Stimulated activated naive CD8-positive, alpha-beta T cell treated with anti-CD3 and anti-CD28 coated beads, Interleukin-15, Interleukin-2, amounts not matched to agents 100 ng/mL and 50 ng/mL, for 24 hours (primary cell): ENCODE measurements at regions not wholly inside any gene's neighbourhood (a gene's known extent, or its start where the extent isn't known, plus 50 kb on each side); places are given as distances from the start of the nearest gene placed in this dataset.

Experiments used
- H3K27ac Mint-ChIP-seq: one replicate; pipeline ENCODE4 v1.8.0; 2021; ENCODE audit warnings: mild to moderate bottlenecking, mixed read lengths
- H3K27me3 Mint-ChIP-seq: one replicate; pipeline ENCODE4 v1.8.0; 2021; ENCODE audit warnings: mixed read lengths
- H3K36me3 Mint-ChIP-seq: one replicate; pipeline ENCODE4 v1.8.0; 2021; ENCODE audit warnings: low read depth, mixed read lengths
- H3K4me1 Mint-ChIP-seq: one replicate; pipeline ENCODE4 v1.8.0; 2021; ENCODE audit warnings: low read depth, mixed read lengths
- H3K4me3 Mint-ChIP-seq: one replicate; pipeline ENCODE4 v1.8.0; 2021; ENCODE audit warnings: mild to moderate bottlenecking, mixed read lengths
- H3K9me3 Mint-ChIP-seq: one replicate; pipeline ENCODE4 v1.8.0; 2021; ENCODE audit warnings: mixed read lengths

- Mint-ChIP-seq H3K4me1 (no peaks in the 10 kb centered on the region), H3K27ac (no peak overlapping the region), H3K36me3 (no peaks in the 10 kb centered on the region), H3K27me3 (peaks cover 14% of the 10 kb centered on the region), H3K4me3 (no peak overlapping the region), H3K9me3 (no peaks in the 10 kb centered on the region)
Observed at GRCh38 chr1:230515451-230516145, 89.5 kb upstream of the PGBD5 start.

- Mint-ChIP-seq H3K27ac (no peak overlapping the region), H3K36me3 (no peaks in the 10 kb centered on the region), H3K4me1 (no peaks in the 10 kb centered on the region), H3K9me3 (no peaks in the 10 kb centered on the region), H3K4me3 (no peak overlapping the region), H3K27me3 (peaks cover 21% of the 10 kb centered on the region)
Observed at GRCh38 chr1:230510496-230510895, 84.4 kb upstream of the PGBD5 start.

DNA sequence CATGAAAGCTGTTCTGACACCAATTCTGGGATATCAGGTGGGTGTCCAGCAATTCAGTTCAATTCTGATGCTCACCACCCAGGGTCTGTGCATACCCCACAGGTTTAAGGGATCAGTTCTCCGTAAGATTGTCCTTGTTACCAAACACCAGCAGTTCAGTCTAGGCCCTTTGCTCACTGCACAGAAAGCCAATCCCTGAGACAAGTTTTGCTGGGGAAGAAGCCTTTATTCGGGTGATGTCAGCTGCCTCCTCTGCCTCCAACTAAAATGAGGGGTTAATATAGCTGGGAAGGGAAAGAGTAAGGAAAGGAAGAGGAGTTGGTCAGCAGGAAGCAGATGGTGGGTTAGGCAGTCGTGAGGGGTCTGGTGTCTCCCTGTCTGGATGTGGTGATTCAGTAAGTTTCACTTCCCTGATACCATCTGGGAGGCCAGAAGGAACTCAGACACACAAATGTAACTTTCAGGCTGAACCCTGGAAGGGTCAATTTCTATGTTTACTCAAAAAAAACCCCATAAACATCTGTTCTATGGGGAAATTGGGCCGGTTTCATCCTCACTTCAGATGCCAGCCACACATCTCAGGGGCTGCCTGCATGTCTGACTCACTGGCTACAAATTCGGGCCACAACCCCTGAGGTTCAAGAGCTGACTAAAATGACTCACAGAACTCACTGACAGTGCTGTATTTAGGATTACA lies 83.3 kb upstream of the PGBD5 start:
- peaks cover 16% of the 10 kb centered on the region for H3K27me3 Mint-ChIP-seq
- no peak overlapping the region for H3K27ac Mint-ChIP-seq
- H3K9me3 Mint-ChIP-seq: no peaks in the 10 kb centered on the region
- no peak overlapping the region for H3K4me3 Mint-ChIP-seq
- H3K4me1 Mint-ChIP-seq: no peaks in the 10 kb centered on the region
- no peaks in the 10 kb centered on the region for H3K36me3 Mint-ChIP-seq

DNA sequence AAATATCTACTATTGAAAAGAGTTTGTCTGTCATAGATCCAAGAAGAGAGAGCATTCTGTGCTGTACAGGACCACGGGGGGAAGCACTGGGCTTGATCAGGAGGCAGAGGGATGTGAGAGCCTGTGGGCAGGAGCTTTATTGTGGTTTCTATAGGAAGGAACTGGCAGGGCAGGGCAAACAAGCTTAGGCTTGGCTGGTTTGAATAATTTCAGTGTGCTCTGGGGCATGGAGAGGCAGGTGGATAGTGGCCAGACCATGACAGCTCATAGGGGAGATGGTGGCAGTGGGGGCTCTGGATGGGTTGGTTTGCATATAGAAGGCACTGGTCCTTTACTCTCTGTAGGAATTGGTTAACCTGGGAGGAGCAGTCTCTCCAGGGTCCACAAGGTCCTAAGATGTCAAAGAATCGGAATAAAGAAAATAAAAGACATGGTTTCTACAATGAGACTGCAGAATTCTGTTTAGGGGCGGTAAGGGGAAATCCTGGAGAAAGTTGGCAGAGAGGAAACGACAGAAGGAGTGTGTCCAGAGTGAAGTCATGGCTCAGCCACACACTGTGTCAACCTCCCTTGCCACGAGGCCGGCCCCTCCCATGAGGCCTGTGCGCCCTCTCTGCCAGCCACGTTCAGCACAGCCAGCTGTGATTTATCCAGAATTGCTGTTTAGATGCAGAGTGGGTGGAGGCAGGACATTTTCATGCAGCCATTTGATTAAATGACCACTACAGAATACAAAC lies 81.7 kb upstream of the PGBD5 start:
- H3K4me3 Mint-ChIP-seq: no peak overlapping the region
- H3K4me1 Mint-ChIP-seq: no peaks in the 10 kb centered on the region
- H3K36me3 Mint-ChIP-seq: no peaks in the 10 kb centered on the region
- no peaks in the 10 kb centered on the region for H3K9me3 Mint-ChIP-seq
- H3K27me3 Mint-ChIP-seq: peaks cover 11% of the 10 kb centered on the region
- no peak overlapping the region for H3K27ac Mint-ChIP-seq

GRCh38 chr1:230507236-230507635 lies 81.1 kb upstream of the PGBD5 start:
- Mint-ChIP-seq H3K4me1 (no peaks in the 10 kb centered on the region), H3K27ac (no peak overlapping the region), H3K9me3 (no peaks in the 10 kb centered on the region), H3K36me3 (no peaks in the 10 kb centered on the region), H3K27me3 (peaks cover 7% of the 10 kb centered on the region), H3K4me3 (no peak overlapping the region)

GRCh38 chr1:230506451-230506850 lies 80.3 kb upstream of the PGBD5 start:
- Mint-ChIP-seq H3K36me3 (no peaks in the 10 kb centered on the region), H3K9me3 (no peaks in the 10 kb centered on the region), H3K27ac (no peak overlapping the region), H3K27me3 (peaks cover 7% of the 10 kb centered on the region), H3K4me3 (no peak overlapping the region), H3K4me1 (no peaks in the 10 kb centered on the region)

DNA sequence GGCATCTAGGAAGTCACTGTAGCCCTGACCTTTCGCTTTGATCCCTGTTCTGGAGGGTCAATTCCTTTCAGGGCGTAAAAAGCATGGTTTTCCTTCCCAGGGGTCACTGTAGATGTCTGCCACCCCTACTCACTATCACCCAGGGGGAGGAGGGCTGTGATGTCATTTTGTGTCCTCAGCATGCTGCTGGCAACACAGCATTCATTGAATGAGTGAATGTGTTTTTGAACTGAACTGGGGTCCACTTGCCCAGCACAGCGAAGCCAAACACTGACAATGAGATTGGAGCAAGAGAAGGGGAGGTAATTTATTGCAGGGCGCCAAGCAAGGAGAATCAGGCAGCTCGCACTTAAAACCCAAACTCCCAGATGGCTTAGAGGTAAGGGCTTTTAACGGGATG lies 78.2 kb upstream of the PGBD5 start:
- H3K36me3 Mint-ChIP-seq: no peaks in the 10 kb centered on the region
- H3K27me3 Mint-ChIP-seq: peaks cover 7% of the 10 kb centered on the region
- no peaks in the 10 kb centered on the region for H3K4me1 Mint-ChIP-seq
- no peak overlapping the region for H3K27ac Mint-ChIP-seq
- no peaks in the 10 kb centered on the region for H3K9me3 Mint-ChIP-seq
- no peak overlapping the region for H3K4me3 Mint-ChIP-seq

GRCh38 chr1:230503726-230504125 lies 77.6 kb upstream of the PGBD5 start:
- H3K36me3 Mint-ChIP-seq: no peaks in the 10 kb centered on the region
- H3K9me3 Mint-ChIP-seq: no peaks in the 10 kb centered on the region
- no peak overlapping the region for H3K4me3 Mint-ChIP-seq
- peaks cover 7% of the 10 kb centered on the region for H3K27me3 Mint-ChIP-seq
- no peaks in the 10 kb centered on the region for H3K4me1 Mint-ChIP-seq
- no peak overlapping the region for H3K27ac Mint-ChIP-seq

GRCh38 chr1:230502996-230503395 lies 76.9 kb upstream of the PGBD5 start:
- Mint-ChIP-seq H3K4me3 (no peak overlapping the region), H3K9me3 (no peaks in the 10 kb centered on the region), H3K27me3 (peaks cover 6% of the 10 kb centered on the region), H3K36me3 (no peaks in the 10 kb centered on the region), H3K27ac (no peak overlapping the region), H3K4me1 (no peaks in the 10 kb centered on the region)

GRCh38 chr1:230502306-230502705 lies 76.2 kb upstream of the PGBD5 start:
- no peak overlapping the region for H3K4me3 Mint-ChIP-seq
- H3K36me3 Mint-ChIP-seq: no peaks in the 10 kb centered on the region
- H3K27ac Mint-ChIP-seq: no peak overlapping the region
- peaks cover 6% of the 10 kb centered on the region for H3K27me3 Mint-ChIP-seq
- no peaks in the 10 kb centered on the region for H3K4me1 Mint-ChIP-seq
- no peaks in the 10 kb centered on the region for H3K9me3 Mint-ChIP-seq

DNA sequence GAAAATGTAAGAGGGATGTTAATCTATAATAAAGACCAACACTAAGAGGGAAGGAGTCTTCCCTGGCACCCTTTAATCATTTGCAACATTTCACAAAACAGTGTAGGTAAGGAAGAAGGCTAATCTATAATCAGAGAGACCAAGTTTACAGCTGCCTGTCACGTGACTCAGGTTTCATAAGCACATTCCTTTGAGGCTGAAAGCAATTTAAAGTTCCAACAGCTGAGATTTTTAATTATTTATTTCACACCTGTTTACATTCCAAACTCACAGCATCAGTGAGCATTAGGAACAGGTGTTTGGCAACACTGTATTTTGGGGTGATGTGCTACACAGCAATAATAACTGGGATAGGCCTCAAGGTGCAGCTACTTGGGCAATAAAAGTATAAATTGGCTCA lies 75.7 kb upstream of the PGBD5 start:
- Mint-ChIP-seq H3K27me3 (peaks cover 9% of the 10 kb centered on the region), H3K4me1 (no peaks in the 10 kb centered on the region), H3K27ac (no peak overlapping the region)

GRCh38 chr1:230501242-230501641 lies 75.1 kb upstream of the PGBD5 start:
- peaks cover 12% of the 10 kb centered on the region for H3K27me3 Mint-ChIP-seq
- H3K4me3 Mint-ChIP-seq: no peak overlapping the region
- no peaks in the 10 kb centered on the region for H3K4me1 Mint-ChIP-seq
- H3K36me3 Mint-ChIP-seq: no peaks in the 10 kb centered on the region
- no peaks in the 10 kb centered on the region for H3K9me3 Mint-ChIP-seq
- no peak overlapping the region for H3K27ac Mint-ChIP-seq

More for the DNA sequence above, 75.7 kb upstream of the PGBD5 start:
- Mint-ChIP-seq H3K36me3 (no peaks in the 10 kb centered on the region), H3K4me3 (no peak overlapping the region), H3K9me3 (no peaks in the 10 kb centered on the region)

GRCh38 chr1:230500063-230500462 lies 73.9 kb upstream of the PGBD5 start:
- Mint-ChIP-seq H3K9me3 (no peaks in the 10 kb centered on the region), H3K27me3 (peaks cover 13% of the 10 kb centered on the region)

GRCh38 chr1:230499496-230499895 lies 73.4 kb upstream of the PGBD5 start:
- Mint-ChIP-seq H3K4me3 (no peak overlapping the region), H3K27me3 (peaks cover 17% of the 10 kb centered on the region), H3K36me3 (no peaks in the 10 kb centered on the region), H3K9me3 (no peaks in the 10 kb centered on the region), H3K4me1 (no peaks in the 10 kb centered on the region), H3K27ac (no peak overlapping the region)

More at GRCh38 chr1:230500063-230500462, 73.9 kb upstream of the PGBD5 start:
- Mint-ChIP-seq H3K4me3 (no peak overlapping the region), H3K27ac (no peak overlapping the region), H3K4me1 (no peaks in the 10 kb centered on the region), H3K36me3 (no peaks in the 10 kb centered on the region)

DNA sequence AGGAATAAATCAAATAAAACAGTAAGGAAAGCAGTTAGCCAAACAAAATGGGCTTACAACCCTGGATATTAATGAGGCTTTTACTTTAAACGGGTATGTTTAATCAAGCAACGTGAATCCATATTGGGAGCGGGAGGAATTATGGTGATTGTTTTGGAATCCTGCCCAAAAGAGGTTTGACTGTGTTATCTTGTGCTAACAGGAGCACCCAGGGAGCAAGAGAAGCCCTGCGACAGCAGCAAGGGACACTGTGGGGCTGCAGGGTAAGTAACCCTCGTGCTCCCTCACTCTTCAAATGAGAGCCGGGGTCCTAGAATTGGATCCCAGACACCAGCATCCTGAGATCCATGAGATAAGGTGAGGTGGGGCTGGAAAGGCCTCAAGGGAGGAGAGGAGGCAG lies 72.6 kb upstream of the PGBD5 start:
- H3K4me3 Mint-ChIP-seq: no peak overlapping the region
- H3K4me1 Mint-ChIP-seq: no peaks in the 10 kb centered on the region
- H3K27me3 Mint-ChIP-seq: peaks cover 24% of the 10 kb centered on the region
- H3K27ac Mint-ChIP-seq: no peak overlapping the region
- H3K9me3 Mint-ChIP-seq: no peaks in the 10 kb centered on the region
- H3K36me3 Mint-ChIP-seq: no peaks in the 10 kb centered on the region
